ENCODE measurements at regions not wholly inside any gene's neighbourhood (a gene's known extent, or its start where the extent isn't known, plus 50 kb on each side); places are given as distances from the start of the nearest gene placed in this dataset.
A peak's percentile ranks its signal among the peaks of the same experiment; 100 is the strongest.

DNA sequence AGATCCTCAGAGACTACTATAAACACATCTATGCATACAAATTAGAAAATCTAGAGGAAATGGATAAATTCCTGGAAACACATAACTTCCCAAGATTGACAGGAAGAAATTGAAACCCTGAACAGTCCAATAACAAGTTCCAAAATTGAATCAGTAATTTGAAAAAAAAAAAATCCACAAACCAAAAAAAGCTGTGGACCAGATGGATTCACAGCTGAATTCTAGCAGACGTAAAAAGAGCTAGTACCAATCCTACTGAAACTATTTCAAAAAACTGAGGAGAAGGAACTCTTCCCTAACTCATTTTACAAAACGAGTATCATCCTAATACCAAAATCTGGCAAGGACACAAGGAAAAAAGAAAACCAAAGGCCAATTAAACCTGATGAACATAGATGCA, 77.0 kb upstream of the FXR1 start:
- ATAC-seq = no peak
- H3K27me3 ChIP-seq = no peaks in the 10 kb centered on the region
- no peak for DNase-seq
- no peak for TF ChIP-seq CTCF (IDR thresholded peaks at IDR 0.05)
- TF ChIP-seq POLR2A (IDR thresholded peaks at IDR 0.05) = no peak
- H3K4me1 ChIP-seq = no peaks in the 10 kb centered on the region
- no peaks in the 10 kb centered on the region for H3K9me3 ChIP-seq
- no peak overlapping the region for H3K27ac ChIP-seq
- H3K4me3 ChIP-seq = no peak overlapping the region
- intact Hi-C loops (cut with DNase I) = no loop called here
- H3K36me3 ChIP-seq = no peaks in the 10 kb centered on the region
- 47% methylated on average over 2 of the region's 2 CpGs for WGBS (ENCODE audit: insufficient coverage, low coverage, low lambda C conversion rate, missing lambda C conversion rate)

- H3K27me3 ChIP-seq = no peaks in the 10 kb centered on the region
- WGBS (ENCODE audit: insufficient coverage, low coverage, low lambda C conversion rate, missing lambda C conversion rate) = 67% methylated on average over 1 of the region's 1 CpG
- DNase-seq = no peak
Observed at GRCh38 chr3:180836766-180837165, 75.7 kb upstream of the FXR1 start.

DNA sequence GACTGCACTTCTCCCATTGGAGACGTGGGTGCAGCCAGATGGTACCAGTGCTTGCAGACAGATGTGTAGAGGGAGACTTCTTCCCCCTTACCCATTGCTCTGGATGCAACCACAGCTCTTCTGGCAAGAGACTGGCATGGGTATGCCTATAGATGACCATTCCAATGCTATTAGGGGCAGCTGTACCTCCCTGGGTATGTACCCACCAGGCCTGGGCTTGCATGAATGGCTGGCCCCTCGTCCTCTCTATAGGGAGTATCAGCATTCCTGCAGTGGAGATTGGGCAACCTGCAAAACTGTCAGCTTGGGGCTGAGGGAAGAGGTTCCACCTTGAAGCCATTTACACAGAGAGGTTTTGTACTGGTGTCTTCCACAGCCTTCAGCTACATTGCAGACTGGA, 57.6 kb upstream of the FXR1 start:
- ATAC-seq (no peak), DNase-seq (no peak)
- intact Hi-C loops (cut with DNase I) = no loop called here
- peaks cover 0 to 3% (median 0%) of the 10 kb centered on the region in 4 donors for H3K9me3 ChIP-seq
- H3K27me3 ChIP-seq = no peaks in the 10 kb centered on the region
- no peaks in the 10 kb centered on the region for H3K36me3 ChIP-seq
- no peak overlapping the region for H3K27ac ChIP-seq
- WGBS (ENCODE audit: insufficient coverage, low coverage, low lambda C conversion rate, missing lambda C conversion rate) = 20% methylated on average over 1 of the region's 2 CpGs
- TF ChIP-seq POLR2A (IDR thresholded peaks at IDR 0.05) (no peak), CTCF (IDR thresholded peaks at IDR 0.05) (no peak)
- no peaks in the 10 kb centered on the region for H3K4me1 ChIP-seq
- H3K4me3 ChIP-seq = no peak overlapping the region

More at GRCh38 chr3:180836766-180837165, 75.7 kb upstream of the FXR1 start:
- no peaks in the 10 kb centered on the region for H3K36me3 ChIP-seq
- no peaks in the 10 kb centered on the region for H3K4me1 ChIP-seq
- intact Hi-C loops (cut with DNase I) = no loop called here
- TF ChIP-seq CTCF (IDR thresholded peaks at IDR 0.05) = no peak
- TF ChIP-seq POLR2A (IDR thresholded peaks at IDR 0.05) = no peak
- no peaks in the 10 kb centered on the region for H3K9me3 ChIP-seq
- no peak for ATAC-seq
- H3K4me3 ChIP-seq = no peak overlapping the region
- no peak overlapping the region for H3K27ac ChIP-seq

- DNase-seq = no peak
- no peak overlapping the region for H3K4me3 ChIP-seq
- H3K36me3 ChIP-seq = no peaks in the 10 kb centered on the region
- no peaks in the 10 kb centered on the region for H3K4me1 ChIP-seq
- H3K27ac ChIP-seq = no peak overlapping the region
- WGBS (ENCODE audit: insufficient coverage, low coverage, low lambda C conversion rate, missing lambda C conversion rate) = 0% methylated on average over 1 of the region's 2 CpGs
- peaks cover 0 to 3% (median 0%) of the 10 kb centered on the region in 4 donors for H3K9me3 ChIP-seq
- TF ChIP-seq POLR2A (IDR thresholded peaks at IDR 0.05) (no peak), CTCF (IDR thresholded peaks at IDR 0.05) (peak in 1 of 4 donors; percentile 24)
- intact Hi-C loops (cut with DNase I) = no loop called here
- ATAC-seq = peak in 1 of 4 donors; percentile 33
- H3K27me3 ChIP-seq = no peaks in the 10 kb centered on the region
Observed at GRCh38 chr3:180855364-180855763, 57.1 kb upstream of the FXR1 start.

GRCh38 chr3:180855956-180856355, 56.5 kb upstream of the FXR1 start:
- DNase-seq (no peak), ATAC-seq (no peak)
- no peaks in the 10 kb centered on the region for H3K36me3 ChIP-seq
- 53% methylated on average over 3 of the region's 3 CpGs for WGBS (ENCODE audit: insufficient coverage, low coverage, low lambda C conversion rate, missing lambda C conversion rate)
- no peak overlapping the region for H3K27ac ChIP-seq
- H3K9me3 ChIP-seq = peaks cover 0 to 3% (median 0%) of the 10 kb centered on the region in 4 donors
- H3K4me1 ChIP-seq = no peaks in the 10 kb centered on the region
- intact Hi-C loops (cut with DNase I) = no loop called here
- TF ChIP-seq POLR2A (IDR thresholded peaks at IDR 0.05) = no peak
- no peak for TF ChIP-seq CTCF (IDR thresholded peaks at IDR 0.05)
- no peak overlapping the region for H3K4me3 ChIP-seq
- H3K27me3 ChIP-seq = no peaks in the 10 kb centered on the region
